Smooth muscle cell (in vitro differentiated cells): ENCODE measurements at regions not wholly inside any gene's neighbourhood (a gene's known extent, or its start where the extent isn't known, plus 50 kb on each side); places are given as distances from the start of the nearest gene placed in this dataset. TPM values are rescaled to one million over a fixed set of nuclear protein-coding genes. Genes with fewer than 3 reads are reported as not detected.

ENCODE experiments used
- DNase-seq: peaks from one replicate; lab custom pipeline; 2025; ENCODE audit not compliant: unreplicated experiment; lab: John Stamatoyannopoulos, UW
- H2AFZ ChIP-seq: fragments of 200-600 bp; sonication (generic); 2 replicates; pipeline ENCODE4 v1.6.0; 2016; ENCODE audit warnings: antibody characterized with exemption, low read depth, mild to moderate bottlenecking
- H3F3A ChIP-seq: fragments of 200-600 bp; sonication (generic); 2 replicates; pipeline ENCODE4 v1.6.0; 2017; ENCODE audit warnings: antibody characterized with exemption, low read depth
- H3K27ac ChIP-seq: fragments of 200-600 bp; sonication (generic); 2 replicates; pipeline ENCODE4 v1.5.1; 2016; ENCODE audit warnings: low read depth, mild to moderate bottlenecking
- H3K27me3 ChIP-seq: fragments of 200-600 bp; sonication (generic); 2 replicates; pipeline ENCODE4 v1.6.1; 2016; ENCODE audit warnings: low read depth, mild to moderate bottlenecking
- H3K36me3 ChIP-seq: fragments of 200-600 bp; sonication (generic); 2 replicates; pipeline ENCODE4 v1.5.1; 2016; ENCODE audit warnings: low read depth
- H3K4me1 ChIP-seq: fragments of 200-600 bp; sonication (generic); 2 replicates; pipeline ENCODE4 v1.5.1; 2016; ENCODE audit warnings: low read depth
- H3K4me2 ChIP-seq: fragments of 200-600 bp; sonication (generic); 2 replicates; pipeline ENCODE4 v1.6.0; 2016; ENCODE audit warnings: mild to moderate bottlenecking
- H3K4me3 ChIP-seq: fragments of 200-600 bp; sonication (generic); 2 replicates; pipeline ENCODE4 v1.5.1; 2016; ENCODE audit warnings: mild to moderate bottlenecking
- H3K79me2 ChIP-seq: fragments of 200-600 bp; sonication (generic); 2 replicates; pipeline ENCODE4 v1.6.0; 2016; ENCODE audit warnings: low read depth, mild to moderate bottlenecking
- H3K9ac ChIP-seq: fragments of 200-600 bp; sonication (generic); 2 replicates; pipeline ENCODE4 v1.6.0; 2016; ENCODE audit warnings: low read depth
- H3K9me3 ChIP-seq: fragments of 200-600 bp; sonication (generic); replicated peaks from 2 replicates; pipeline ENCODE4 v1.5.1; 2016; ENCODE audit warnings: low read depth
- H4K20me1 ChIP-seq: fragments of 200-600 bp; sonication (generic); 2 replicates; pipeline ENCODE4 v1.6.0; 2016; ENCODE audit warnings: low read depth
- CTCF ChIP-seq: fragments of 200-600 bp; sonication (generic); IDR thresholded peaks from 2 replicates; pipeline ENCODE4 v1.5.1; 2017; ENCODE audit warnings: borderline replicate concordance, mild to moderate bottlenecking, antibody characterized with exemption; ENCODE audit not compliant: insufficient read depth, poor library complexity, severe bottlenecking
- WGBS: methylation state at CpG from one replicate; pipeline ENCODE4 v1.1.7; 2016; ENCODE audit warnings: low lambda C conversion rate; 5-methylcytosine and 5-hydroxymethylcytosine counted together
- small RNA-seq: library from RNA; depleted of rRNA; stranded (forward); fragments of <200 nt; gene quantifications from one replicate; pipeline ENCODE3, GENCODE V24; 2014

GRCh38 chr5:37891832-37892231, 52.0 kb upstream of the GDNF start:
- Histone ChIP-seq H3K36me3 (no peaks in the 10 kb centered on the region), H4K20me1 (no peaks in the 10 kb centered on the region), H3K79me2 (no peaks in the 10 kb centered on the region), H3K9ac (no peak overlapping the region), H3F3A (no peaks in the 10 kb centered on the region), H3K9me3 (no peaks in the 10 kb centered on the region), H3K27me3 (no peaks in the 10 kb centered on the region), H3K27ac (no peak overlapping the region), H3K4me3 (no peak overlapping the region), H3K4me2 (no peak overlapping the region), H2AFZ (no peak overlapping the region), H3K4me1 (peaks cover 3% of the 10 kb centered on the region)
- WGBS = 93% methylated on average over 1 of the region's 1 CpG
- DNase-seq = no peak
- TF ChIP-seq CTCF = no peak

- Histone ChIP-seq H2AFZ (no peak overlapping the region), H3K4me1 (peaks cover 6% of the 10 kb centered on the region), H3K27ac (no peak overlapping the region), H3K4me3 (no peak overlapping the region), H3K36me3 (no peaks in the 10 kb centered on the region), H3K27me3 (no peaks in the 10 kb centered on the region), H3K79me2 (no peaks in the 10 kb centered on the region), H3K9ac (no peak overlapping the region), H3F3A (no peaks in the 10 kb centered on the region), H3K9me3 (no peaks in the 10 kb centered on the region), H4K20me1 (no peaks in the 10 kb centered on the region), H3K4me2 (peak overlapping the region; percentile 26)
- WGBS = 80% methylated on average over 8 of the region's 8 CpGs
- TF ChIP-seq CTCF = no peak
- DNase-seq = no peak
These were observed 49.9 kb upstream of the GDNF start for GRCh38 chr5:37889612-37890317.

Small RNAs in the stretch of these regions (small RNA-seq; reads per million reads assigned to genes)
- gene LINC02110 = not detected
